Mesenchymal stem cell (in vitro differentiated cells and primary cell): ENCODE measurements at regions not wholly inside any gene's neighbourhood (a gene's known extent, or its start where the extent isn't known, plus 50 kb on each side); places are given as distances from the start of the nearest gene placed in this dataset.

Experiments
- DNase-seq: peaks from one replicate; pipeline ENCODE4 v3.0.0-alpha.2; 2013
- H2AFZ ChIP-seq: one replicate; pipeline ENCODE4 v1.6.1; 2013; ENCODE audit warnings: low read depth, mild to moderate bottlenecking, control low read depth, inconsistent platforms, low read length, moderate library complexity
- H2AK5ac ChIP-seq: 2 replicates; pipeline ENCODE4 v1.6.1; 2013; ENCODE audit warnings: low read length, moderate library complexity, mild to moderate bottlenecking, inconsistent platforms; ENCODE audit not compliant: severe bottlenecking
- H2BK120ac ChIP-seq: one replicate; pipeline ENCODE4 v1.6.1; 2013; ENCODE audit warnings: low read depth, mild to moderate bottlenecking, inconsistent platforms, low read length, moderate library complexity
- H2BK12ac ChIP-seq, 2 experiments: one replicate each; pipeline ENCODE4 v1.6.1; 2013; ENCODE audit warnings: inconsistent platforms in 2 of 2, low read length in 2 of 2, mild to moderate bottlenecking in 2 of 2, moderate library complexity in 2 of 2, control low read depth in 1 of 2
- H2BK15ac ChIP-seq: one replicate; pipeline ENCODE4 v1.6.1; 2013; ENCODE audit warnings: mild to moderate bottlenecking, low read depth, inconsistent platforms; ENCODE audit not compliant: poor library complexity, severe bottlenecking
- H2BK5ac ChIP-seq: 2 replicates; pipeline ENCODE4 v1.6.1; 2013; ENCODE audit warnings: low read depth, mild to moderate bottlenecking, low read length, control low read depth, inconsistent platforms; ENCODE audit not compliant: poor library complexity, severe bottlenecking
- H3K14ac ChIP-seq, 2 experiments: one replicate each; pipeline ENCODE4 v1.6.1; 2013; ENCODE audit warnings: inconsistent platforms in 2 of 2, low read length in 2 of 2, control low read depth in 1 of 2, mild to moderate bottlenecking in 1 of 2, moderate library complexity in 1 of 2
- H3K18ac ChIP-seq, 2 experiments: one replicate each; pipeline ENCODE4 v1.6.1; 2013; ENCODE audit warnings: inconsistent platforms in 2 of 2, low read length in 2 of 2, control low read depth in 1 of 2, low read depth in 1 of 2, mild to moderate bottlenecking in 1 of 2
- H3K23ac ChIP-seq, 2 experiments: one replicate each; pipeline ENCODE4 v1.6.1; 2013; ENCODE audit warnings: inconsistent platforms in 2 of 2, low read length in 2 of 2, mild to moderate bottlenecking in 2 of 2, moderate library complexity in 2 of 2, control low read depth in 1 of 2
- H3K27ac ChIP-seq: 2 replicates; pipeline ENCODE4 v1.5.1; 2013; ENCODE audit warnings: mild to moderate bottlenecking, moderate library complexity, low read length, control low read depth, inconsistent platforms; ENCODE audit not compliant: poor library complexity, severe bottlenecking
- H3K27me3 ChIP-seq, 2 experiments: 2 replicates each; pipeline versions ENCODE4 v1.6.1 to v1.7.0; 2013; ENCODE audit warnings: low read length in 2 of 2, mild to moderate bottlenecking in 2 of 2, moderate library complexity in 2 of 2, control low read depth in 1 of 2, inconsistent platforms in 1 of 2; ENCODE audit not compliant: control insufficient read depth in 1 of 2, insufficient read depth in 1 of 2
- H3K36me3 ChIP-seq, 2 experiments: 2 replicates each; pipeline versions ENCODE4 v1.6.1 to v1.7.0; 2013; ENCODE audit warnings: low read length in 2 of 2, control low read depth in 1 of 2, inconsistent platforms in 1 of 2, low read depth in 1 of 2, mild to moderate bottlenecking in 1 of 2; ENCODE audit not compliant: insufficient read depth in 2 of 2, control insufficient read depth in 1 of 2
- H3K4ac ChIP-seq, 2 experiments: one replicate each; pipeline ENCODE4 v1.6.1; 2013; ENCODE audit warnings: inconsistent platforms in 2 of 2, low read length in 2 of 2, mild to moderate bottlenecking in 2 of 2, moderate library complexity in 2 of 2, control low read depth in 1 of 2, low read depth in 1 of 2
- H3K4me1 ChIP-seq: 2 replicates; pipeline ENCODE4 v1.6.1; 2013; ENCODE audit warnings: low read depth, low read length, control low read depth; ENCODE audit not compliant: control insufficient read depth, insufficient read depth
- H3K4me2 ChIP-seq: 2 replicates; pipeline ENCODE4 v1.6.1; 2013; ENCODE audit warnings: low read length, mild to moderate bottlenecking, inconsistent platforms; ENCODE audit not compliant: poor library complexity, severe bottlenecking
- H3K4me3 ChIP-seq, 2 experiments: 2 replicates each; pipeline versions ENCODE4 v1.5.1 to v1.7.0; 2013; ENCODE audit warnings: low read length in 2 of 2, mild to moderate bottlenecking in 2 of 2, control low read depth in 1 of 2, low read depth in 1 of 2; ENCODE audit not compliant: insufficient read depth in 1 of 2
- H3K79me1 ChIP-seq: replicated peaks from 2 replicates; pipeline ENCODE4 v1.6.1; 2013; ENCODE audit warnings: mild to moderate bottlenecking, control low read depth, low read length, inconsistent platforms; ENCODE audit not compliant: poor library complexity, severe bottlenecking
- H3K9ac ChIP-seq: 2 replicates; pipeline ENCODE4 v1.7.0; 2013; ENCODE audit warnings: mild to moderate bottlenecking, low read length, moderate library complexity
- H3K9me3 ChIP-seq: 2 replicates; pipeline ENCODE4 v1.7.0; 2013; ENCODE audit warnings: mild to moderate bottlenecking, low read length; ENCODE audit not compliant: control insufficient read depth
- H4K8ac ChIP-seq: one replicate; pipeline ENCODE4 v1.6.1; 2013; ENCODE audit warnings: inconsistent platforms, mild to moderate bottlenecking, low read length, moderate library complexity
- H4K91ac ChIP-seq: one replicate; pipeline ENCODE4 v1.6.1; 2013; ENCODE audit warnings: mild to moderate bottlenecking, low read length, inconsistent platforms
- WGBS: methylation state at CpG from one replicate; pipeline ENCODE4 v1.1.7; 2013; ENCODE audit warnings: mixed read lengths; 5-methylcytosine and 5-hydroxymethylcytosine counted together

GRCh38 chr11:120057028-120057330 lies 80.9 kb downstream of the TRIM29 start:
- Histone ChIP-seq H4K91ac (no peak overlapping the region), H3K4me3 (no peak overlapping the region), H3K14ac (no peak overlapping the region), H3K79me1 (no peaks in the 10 kb centered on the region), H3K27ac (no peak overlapping the region), H2BK12ac (no peak overlapping the region), H3K9me3 (peaks cover 12% of the 10 kb centered on the region), H4K8ac (no peak overlapping the region), H2BK15ac (no peak overlapping the region), H3K4me1 (peaks cover 1% of the 10 kb centered on the region), H2BK120ac (no peak overlapping the region), H2AK5ac (no peak overlapping the region), H2BK5ac (no peak overlapping the region), H3K4ac (no peak overlapping the region), H3K36me3 (no peaks in the 10 kb centered on the region), H3K23ac (no peak overlapping the region), H3K4me2 (no peak overlapping the region), H2AFZ (no peak overlapping the region), H3K18ac (no peak overlapping the region), H3K27me3 (peaks cover 27 to 52% of the 10 kb centered on the region in 2 experiments), H3K9ac (no peak overlapping the region)
- WGBS, result 78% methylated on average over 3 of the region's 4 CpGs
- DNase-seq, result no peak

GRCh38 chr11:120056301-120057027 lies 81.4 kb downstream of the TRIM29 start:
- Histone ChIP-seq H2AK5ac (no peak overlapping the region), H3K18ac (no peak overlapping the region), H4K8ac (no peak overlapping the region), H2BK5ac (no peak overlapping the region), H3K27me3 (peaks cover 27 to 50% of the 10 kb centered on the region in 2 experiments), H3K4ac (no peak overlapping the region), H2BK15ac (no peak overlapping the region), H3K36me3 (no peaks in the 10 kb centered on the region), H2BK120ac (no peak overlapping the region), H3K9me3 (peaks cover 12% of the 10 kb centered on the region), H3K4me2 (no peak overlapping the region), H2BK12ac (no peak overlapping the region), H3K23ac (no peak overlapping the region), H3K4me3 (no peak overlapping the region), H3K27ac (no peak overlapping the region), H4K91ac (no peak overlapping the region), H3K9ac (no peak overlapping the region), H3K14ac (no peak overlapping the region), H3K79me1 (no peaks in the 10 kb centered on the region), H3K4me1 (peaks cover 1% of the 10 kb centered on the region), H2AFZ (no peak overlapping the region)
- DNase-seq, result no peak
- WGBS, result 78% methylated on average over 9 of the region's 10 CpGs

- Histone ChIP-seq H3K79me1 (no peaks in the 10 kb centered on the region), H3K14ac (no peak overlapping the region), H3K4me1 (no peaks in the 10 kb centered on the region), H2BK5ac (no peak overlapping the region), H2BK15ac (no peak overlapping the region), H4K91ac (no peak overlapping the region), H3K4ac (no peak overlapping the region), H3K27me3 (peaks cover 27 to 47% of the 10 kb centered on the region in 2 experiments), H3K27ac (no peak overlapping the region), H2BK12ac (no peak overlapping the region), H3K9ac (no peak overlapping the region), H4K8ac (no peak overlapping the region), H3K4me3 (no peak overlapping the region), H3K18ac (no peak overlapping the region), H3K9me3 (peaks cover 12% of the 10 kb centered on the region), H3K36me3 (no peaks in the 10 kb centered on the region), H3K4me2 (no peak overlapping the region), H3K23ac (no peak overlapping the region), H2AFZ (no peak overlapping the region), H2BK120ac (no peak overlapping the region), H2AK5ac (no peak overlapping the region)
- DNase-seq, result no peak
Measured at GRCh38 chr11:120055646-120056045, 82.3 kb downstream of the TRIM29 start.

GRCh38 chr11:120054753-120055045 lies 83.2 kb downstream of the TRIM29 start:
- no peaks in the 10 kb centered on the region for H3K79me1 ChIP-seq
- no peak overlapping the region for H2BK120ac ChIP-seq
- H3K9ac ChIP-seq, result no peak overlapping the region
- no peak overlapping the region for H4K8ac ChIP-seq
- H3K4me1 ChIP-seq, result no peaks in the 10 kb centered on the region
- DNase-seq, result no peak
- no peak overlapping the region for H2BK15ac ChIP-seq
- no peak overlapping the region for H2BK5ac ChIP-seq
- H3K4ac ChIP-seq, result no peak overlapping the region
- no peaks in the 10 kb centered on the region for H3K36me3 ChIP-seq
- no peak overlapping the region for H3K4me2 ChIP-seq
- H3K23ac ChIP-seq, result no peak overlapping the region
- H3K9me3 ChIP-seq, result peaks cover 16% of the 10 kb centered on the region
- no peak overlapping the region for H2AK5ac ChIP-seq
- no peak overlapping the region for H2BK12ac ChIP-seq
- H3K27me3 ChIP-seq, result peaks cover 25 to 46% of the 10 kb centered on the region in 2 experiments
- no peak overlapping the region for H2AFZ ChIP-seq
- 89% methylated on average over 4 of the region's 4 CpGs for WGBS
- no peak overlapping the region for H3K18ac ChIP-seq
- no peak overlapping the region for H4K91ac ChIP-seq
- no peak overlapping the region for H3K4me3 ChIP-seq
- no peak overlapping the region for H3K14ac ChIP-seq
- no peak overlapping the region for H3K27ac ChIP-seq
